ENCODE measurements at regions not wholly inside any gene's neighbourhood (a gene's known extent, or its start where the extent isn't known, plus 50 kb on each side); places are given as distances from the start of the nearest gene placed in this dataset.
"Not testable (repeated sequence)": the region's sequence is repeated elsewhere in the genome, so short reads cannot be mapped to it uniquely, and the experiment has no call there.

- DNase-seq (ENCODE audit: low read depth), result no peak
- no peak overlapping the region for H3K4me3 ChIP-seq (ENCODE audit: low read depth, low read length)
These were observed 548.5 kb upstream of the ID2 start for GRCh38 chr2:8133363-8133762.

- H3K4me3 ChIP-seq (ENCODE audit: low read depth, low read length), result no peak overlapping the region
- DNase-seq (ENCODE audit: low read depth), result no peak
These were observed 547.9 kb upstream of the ID2 start for GRCh38 chr2:8133913-8134472.

- no peak for DNase-seq (ENCODE audit: low read depth)
- H3K4me3 ChIP-seq (ENCODE audit: low read depth, low read length), result no peak overlapping the region
These were observed 547.4 kb upstream of the ID2 start for GRCh38 chr2:8134473-8134932.

- H3K4me3 ChIP-seq (ENCODE audit: low read depth, low read length), result no peak overlapping the region
- no peak for DNase-seq (ENCODE audit: low read depth)
These were observed 546.7 kb upstream of the ID2 start for GRCh38 chr2:8134985-8135682.

GRCh38 chr2:8137801-8138200 lies 544.1 kb upstream of the ID2 start:
- H3K4me3 ChIP-seq (ENCODE audit: low read depth, low read length), result no peak overlapping the region
- no peak for DNase-seq (ENCODE audit: low read depth)

- no peak for DNase-seq (ENCODE audit: low read depth)
- H3K4me3 ChIP-seq (ENCODE audit: low read depth, low read length), result no peak overlapping the region
These were observed 543.3 kb upstream of the ID2 start for GRCh38 chr2:8138525-8138922.

GRCh38 chr2:8138923-8139667 lies 542.8 kb upstream of the ID2 start:
- DNase-seq (ENCODE audit: low read depth), result no peak

GRCh38 chr2:8139668-8140200 lies 542.1 kb upstream of the ID2 start:
- H3K4me3 ChIP-seq (ENCODE audit: low read depth, low read length), result no peak overlapping the region
- no peak for DNase-seq (ENCODE audit: low read depth)

More at GRCh38 chr2:8138923-8139667, 542.8 kb upstream of the ID2 start:
- no peak overlapping the region for H3K4me3 ChIP-seq (ENCODE audit: low read depth, low read length)

- DNase-seq (ENCODE audit: low read depth), result no peak
- no peak overlapping the region for H3K4me3 ChIP-seq (ENCODE audit: low read depth, low read length)
These were observed 540.7 kb upstream of the ID2 start for GRCh38 chr2:8141079-8141707.

GRCh38 chr2:8141780-8142179 lies 540.1 kb upstream of the ID2 start:
- DNase-seq (ENCODE audit: low read depth), result no peak
- no peak overlapping the region for H3K4me3 ChIP-seq (ENCODE audit: low read depth, low read length)

- DNase-seq (ENCODE audit: low read depth), result no peak
These were observed 539.4 kb upstream of the ID2 start for GRCh38 chr2:8142461-8142860.

GRCh38 chr2:8144131-8144631 lies 537.7 kb upstream of the ID2 start:
- H3K4me3 ChIP-seq (ENCODE audit: low read depth, low read length), result no peak overlapping the region
- no peak for DNase-seq (ENCODE audit: low read depth)

More at GRCh38 chr2:8142461-8142860, 539.4 kb upstream of the ID2 start:
- no peak overlapping the region for H3K4me3 ChIP-seq (ENCODE audit: low read depth, low read length)

GRCh38 chr2:8144785-8145184 lies 537.1 kb upstream of the ID2 start:
- DNase-seq (ENCODE audit: low read depth), result peak; percentile 81
- no peak overlapping the region for H3K4me3 ChIP-seq (ENCODE audit: low read depth, low read length)

- DNase-seq (ENCODE audit: low read depth); H3K4me3 ChIP-seq (ENCODE audit: low read depth, low read length): not testable (repeated sequence)
These were observed 536.5 kb upstream of the ID2 start for GRCh38 chr2:8145375-8145774.

GRCh38 chr2:8146132-8147005 lies 535.5 kb upstream of the ID2 start:
- H3K4me3 ChIP-seq (ENCODE audit: low read depth, low read length), result no peak overlapping the region
- no peak for DNase-seq (ENCODE audit: low read depth)

GRCh38 chr2:8148260-8149006 lies 533.4 kb upstream of the ID2 start:
- DNase-seq (ENCODE audit: low read depth), result peak; percentile 53
- no peak overlapping the region for H3K4me3 ChIP-seq (ENCODE audit: low read depth, low read length)

- no peak for DNase-seq (ENCODE audit: low read depth)
- no peak overlapping the region for H3K4me3 ChIP-seq (ENCODE audit: low read depth, low read length)
These were observed 532.9 kb upstream of the ID2 start for GRCh38 chr2:8149007-8149405.

GRCh38 chr2:8149985-8150539 lies 531.8 kb upstream of the ID2 start:
- no peak overlapping the region for H3K4me3 ChIP-seq (ENCODE audit: low read depth, low read length)
- peak; percentile 67 for DNase-seq (ENCODE audit: low read depth)

Data from skeletal muscle cell (primary cell).